HUES6 (cell line): ENCODE measurements at regions not wholly inside any gene's neighbourhood (a gene's known extent, or its start where the extent isn't known, plus 50 kb on each side); places are given as distances from the start of the nearest gene placed in this dataset.

Experiments used
- H3K27ac ChIP-seq: 2 replicates; pipeline ENCODE4 v1.7.0; 2013; ENCODE audit warnings: low read depth, mild to moderate bottlenecking, low read length, inconsistent platforms
- H3K27me3 ChIP-seq: 2 replicates; pipeline ENCODE4 v1.6.1; 2013; ENCODE audit warnings: low read length; ENCODE audit not compliant: control insufficient read depth, insufficient read depth
- H3K36me3 ChIP-seq: 2 replicates; pipeline ENCODE4 v1.6.1; 2013; ENCODE audit warnings: low read length; ENCODE audit not compliant: control insufficient read depth, insufficient read depth
- H3K4me1 ChIP-seq: 2 replicates; pipeline ENCODE4 v1.6.1; 2013; ENCODE audit warnings: low read length; ENCODE audit not compliant: control insufficient read depth, insufficient read depth
- H3K4me3 ChIP-seq: 2 replicates; pipeline ENCODE4 v1.5.1; 2013; ENCODE audit warnings: low read depth, low read length
- H3K9ac ChIP-seq: one replicate; pipeline ENCODE4 v1.6.1; 2013; ENCODE audit warnings: mild to moderate bottlenecking, low read length
- H3K9me3 ChIP-seq: 2 replicates; pipeline ENCODE4 v1.6.1; 2013; ENCODE audit warnings: low read depth, low read length; ENCODE audit not compliant: control insufficient read depth, insufficient read depth

GRCh38 chr17:17425591-17425990, 51.2 kb upstream of the MED9 start:
- H3K9me3 ChIP-seq: peaks cover 47% of the 10 kb centered on the region
- H3K36me3 ChIP-seq: no peaks in the 10 kb centered on the region
- no peak overlapping the region for H3K27ac ChIP-seq
- H3K4me3 ChIP-seq: no peak overlapping the region
- H3K27me3 ChIP-seq: no peaks in the 10 kb centered on the region
- no peak overlapping the region for H3K9ac ChIP-seq
- no peaks in the 10 kb centered on the region for H3K4me1 ChIP-seq

- H3K27ac ChIP-seq: no peak overlapping the region
- H3K36me3 ChIP-seq: no peaks in the 10 kb centered on the region
- no peak overlapping the region for H3K4me3 ChIP-seq
- no peaks in the 10 kb centered on the region for H3K27me3 ChIP-seq
- no peaks in the 10 kb centered on the region for H3K4me1 ChIP-seq
- H3K9ac ChIP-seq: no peak overlapping the region
- H3K9me3 ChIP-seq: peaks cover 43% of the 10 kb centered on the region
These were observed 50.6 kb upstream of the MED9 start for GRCh38 chr17:17426184-17426583.
